ENCODE measurements at regions not wholly inside any gene's neighbourhood (a gene's known extent, or its start where the extent isn't known, plus 50 kb on each side); places are given as distances from the start of the nearest gene placed in this dataset.

DNA sequence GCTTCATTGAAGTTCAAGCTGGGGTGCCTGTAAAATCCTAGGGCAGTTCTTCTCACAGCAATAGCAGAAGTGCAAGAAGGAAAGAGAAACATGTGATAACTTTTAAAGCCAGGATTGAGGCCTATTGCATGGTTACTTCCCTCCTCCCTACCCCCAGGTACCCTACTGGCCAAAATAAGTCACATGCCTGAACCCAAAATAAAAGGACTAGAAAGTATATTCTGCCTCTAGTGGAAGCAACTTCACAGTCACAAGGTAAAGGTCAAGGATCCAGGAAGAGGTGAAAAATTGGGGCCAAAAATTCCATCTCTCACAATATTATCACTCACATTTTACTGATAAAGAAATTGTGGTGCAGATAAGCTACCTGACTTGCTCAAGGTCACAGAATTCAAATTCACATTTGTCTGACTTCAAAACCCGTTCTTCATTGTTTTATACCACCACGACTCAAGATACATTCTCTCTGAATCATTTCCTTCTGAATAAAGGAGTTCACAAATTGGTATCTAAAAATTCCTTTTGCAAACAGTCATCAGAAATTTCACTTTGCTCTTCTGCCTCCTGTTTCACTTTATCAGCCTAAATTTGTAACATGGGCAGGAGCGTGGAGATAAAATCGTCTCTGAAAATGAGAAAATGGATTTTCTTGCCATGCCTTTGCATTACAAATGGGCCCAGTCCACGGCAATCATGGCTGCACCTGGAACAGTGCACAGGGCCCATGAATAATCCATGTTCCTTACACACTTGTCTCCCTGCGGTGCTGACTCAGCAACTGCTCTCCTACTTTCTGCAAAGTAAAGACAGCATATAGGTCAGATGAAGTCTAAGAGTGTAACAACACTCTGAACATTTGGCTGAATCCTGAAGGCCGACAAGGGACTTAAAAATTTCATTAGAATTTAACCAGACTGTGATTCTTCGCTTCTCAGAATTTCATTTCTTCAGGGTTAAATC lies 485.3 kb upstream of the NFIA start:
- TF ChIP-seq ZSCAN30 (tag by site-specific recombination; IDR thresholded peaks at IDR 0.05): no peak
- TF ChIP-seq REPIN1 (tag by site-specific recombination; IDR thresholded peaks at IDR 0.05; ENCODE audit: low read depth): no peak

Measured in HEK293 (cell line).